ENCODE measurements at regions not wholly inside any gene's neighbourhood (a gene's known extent, or its start where the extent isn't known, plus 50 kb on each side); places are given as distances from the start of the nearest gene placed in this dataset.

- no peak for DNase-seq
These were observed 128.5 kb downstream of the DKK1 start for GRCh38 chr10:52442576-52442975.

GRCh38 chr10:52443419-52444388, 129.6 kb downstream of the DKK1 start:
- DNase-seq, result no peak

- no peak for DNase-seq
These were observed 132.3 kb downstream of the DKK1 start for GRCh38 chr10:52446391-52446790.

- DNase-seq, result no peak
These were observed 133.9 kb downstream of the DKK1 start for GRCh38 chr10:52447931-52448353.

GRCh38 chr10:52450762-52451291, 136.7 kb downstream of the DKK1 start:
- no peak for DNase-seq

GRCh38 chr10:52451817-52452216, 137.7 kb downstream of the DKK1 start:
- no peak for DNase-seq

- DNase-seq, result no peak
These were observed 138.8 kb downstream of the DKK1 start for GRCh38 chr10:52452600-52453493.

GRCh38 chr10:52453501-52453900, 139.4 kb downstream of the DKK1 start:
- no peak for DNase-seq

- DNase-seq, result no peak
These were observed 140.4 kb downstream of the DKK1 start for GRCh38 chr10:52454491-52454890.

- DNase-seq, result no peak
These were observed 141.0 kb downstream of the DKK1 start for GRCh38 chr10:52455098-52455497.

- no peak for DNase-seq
These were observed 145.0 kb downstream of the DKK1 start for GRCh38 chr10:52459097-52459496.

- DNase-seq, result no peak
These were observed 149.7 kb downstream of the DKK1 start for GRCh38 chr10:52463826-52464225.

GRCh38 chr10:52464368-52465124, 150.5 kb downstream of the DKK1 start:
- DNase-seq, result no peak

GRCh38 chr10:52465202-52465601, 151.1 kb downstream of the DKK1 start:
- DNase-seq, result no peak

- no peak for DNase-seq
These were observed 152.4 kb downstream of the DKK1 start for GRCh38 chr10:52466464-52466863.

- no peak for DNase-seq
These were observed 156.1 kb downstream of the DKK1 start for GRCh38 chr10:52469970-52470705.

- no peak for DNase-seq
These were observed 158.5 kb downstream of the DKK1 start for GRCh38 chr10:52472406-52473146.

- DNase-seq, result no peak
These were observed 160.2 kb downstream of the DKK1 start for GRCh38 chr10:52474265-52474664.

GRCh38 chr10:52477305-52477704, 163.2 kb downstream of the DKK1 start:
- no peak for DNase-seq

GRCh38 chr10:52479567-52479966, 165.5 kb downstream of the DKK1 start:
- no peak for DNase-seq

All from skin of body (tissue), 1 donor.